ENCODE measurements at regions not wholly inside any gene's neighbourhood (a gene's known extent, or its start where the extent isn't known, plus 50 kb on each side); places are given as distances from the start of the nearest gene placed in this dataset.

DNA sequence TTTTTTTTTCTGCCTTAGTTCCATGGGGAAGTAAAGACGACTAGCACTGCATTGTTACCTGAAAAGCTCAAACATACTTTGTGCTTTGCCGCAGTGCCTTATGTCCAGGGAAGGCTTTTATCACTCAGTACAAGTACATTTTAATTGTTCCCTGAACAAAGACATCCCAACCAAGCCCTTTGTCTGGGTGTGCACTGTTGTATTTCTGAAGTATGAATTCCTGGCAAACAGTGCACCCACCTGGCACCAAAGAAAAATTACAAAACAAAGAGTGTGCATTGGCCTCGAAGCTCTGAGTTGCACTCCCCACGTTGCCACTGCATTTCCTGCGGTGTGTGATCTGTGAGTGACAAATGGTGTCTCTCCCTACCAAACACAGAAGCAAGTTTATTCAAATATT is 858.5 kb upstream of the PIK3C3 start:
- Histone ChIP-seq H3K27ac (no peak overlapping the region), H3K9me3 (no peaks in the 10 kb centered on the region), H3K27me3 (no peaks in the 10 kb centered on the region), H3K4me3 (no peak overlapping the region), H3K36me3 (no peaks in the 10 kb centered on the region), H3K4me1 (no peaks in the 10 kb centered on the region)
- WGBS, 2 donors, result 38 to 40% methylated on average over 5 of the region's 5 CpGs
- TF ChIP-seq EP300 (IDR thresholded peaks at IDR 0.05), result no peak
- DNase-seq (ENCODE audit: low spot score in 2 of 2), result no peak

DNA sequence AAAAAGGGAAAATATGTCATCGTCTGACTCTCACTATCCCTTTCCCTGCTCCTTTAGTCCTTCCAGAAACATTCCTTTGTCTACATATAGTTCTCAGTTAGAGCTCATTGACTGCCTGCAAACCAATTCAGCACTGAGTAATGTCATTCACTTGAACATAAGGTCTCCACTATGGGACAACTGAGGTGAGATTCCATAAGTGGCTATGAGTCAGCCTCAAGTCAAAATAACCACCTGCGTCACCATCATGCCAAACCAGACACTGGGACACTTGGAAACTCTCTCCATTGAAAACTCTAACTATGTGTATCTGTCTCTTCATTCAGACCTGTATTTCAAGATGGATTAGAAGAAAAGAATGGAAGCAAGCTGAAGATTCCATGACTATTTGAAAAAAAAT is 878.0 kb upstream of the PIK3C3 start:
- Histone ChIP-seq H3K4me1 (no peaks in the 10 kb centered on the region), H3K27ac (no peak overlapping the region), H3K4me3 (no peak overlapping the region), H3K9me3 (no peaks in the 10 kb centered on the region), H3K27me3 (no peaks in the 10 kb centered on the region), H3K36me3 (no peaks in the 10 kb centered on the region)
- TF ChIP-seq, protein P1, sequence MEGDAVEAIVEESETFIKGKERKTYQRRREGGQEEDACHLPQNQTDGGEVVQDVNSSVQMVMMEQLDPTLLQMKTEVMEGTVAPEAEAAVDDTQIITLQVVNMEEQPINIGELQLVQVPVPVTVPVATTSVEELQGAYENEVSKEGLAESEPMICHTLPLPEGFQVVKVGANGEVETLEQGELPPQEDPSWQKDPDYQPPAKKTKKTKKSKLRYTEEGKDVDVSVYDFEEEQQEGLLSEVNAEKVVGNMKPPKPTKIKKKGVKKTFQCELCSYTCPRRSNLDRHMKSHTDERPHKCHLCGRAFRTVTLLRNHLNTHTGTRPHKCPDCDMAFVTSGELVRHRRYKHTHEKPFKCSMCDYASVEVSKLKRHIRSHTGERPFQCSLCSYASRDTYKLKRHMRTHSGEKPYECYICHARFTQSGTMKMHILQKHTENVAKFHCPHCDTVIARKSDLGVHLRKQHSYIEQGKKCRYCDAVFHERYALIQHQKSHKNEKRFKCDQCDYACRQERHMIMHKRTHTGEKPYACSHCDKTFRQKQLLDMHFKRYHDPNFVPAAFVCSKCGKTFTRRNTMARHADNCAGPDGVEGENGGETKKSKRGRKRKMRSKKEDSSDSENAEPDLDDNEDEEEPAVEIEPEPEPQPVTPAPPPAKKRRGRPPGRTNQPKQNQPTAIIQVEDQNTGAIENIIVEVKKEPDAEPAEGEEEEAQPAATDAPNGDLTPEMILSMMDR (IDR thresholded peaks at IDR 0.05), result no peak
- TF ChIP-seq EP300 (IDR thresholded peaks at IDR 0.05), result no peak
- TF ChIP-seq POLR2A (IDR thresholded peaks at IDR 0.05), result no peak
- no peak for DNase-seq (ENCODE audit: low spot score in 2 of 2)
- WGBS, 2 donors, result 79 to 89% methylated on average over 2 of the region's 2 CpGs

DNA sequence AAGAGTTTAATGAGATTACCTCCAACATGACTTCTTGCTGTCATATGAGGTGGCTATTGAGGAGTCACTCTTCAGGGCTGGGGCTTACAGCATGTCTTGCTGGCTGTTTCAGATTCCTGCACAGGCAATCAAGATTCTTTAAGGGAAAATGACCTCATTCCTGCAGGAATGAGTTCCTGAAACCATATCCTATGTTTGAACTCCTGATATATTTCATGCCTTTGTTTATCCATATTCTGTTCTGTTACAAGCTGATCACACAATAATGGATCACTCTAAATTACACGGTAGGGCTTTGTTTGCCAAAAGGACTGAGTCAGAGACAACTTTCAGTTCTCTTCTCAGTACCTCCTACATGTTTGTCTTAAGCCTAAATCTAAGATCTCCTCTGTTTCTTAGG is 879.8 kb upstream of the PIK3C3 start:
- no peaks in the 10 kb centered on the region for H3K36me3 ChIP-seq
- TF ChIP-seq, protein P1 (IDR thresholded peaks at IDR 0.05), result no peak
- TF ChIP-seq POLR2A (IDR thresholded peaks at IDR 0.05) (no peak), EP300 (IDR thresholded peaks at IDR 0.05) (no peak)
- H3K27ac ChIP-seq, result no peak overlapping the region
- no peak overlapping the region for H3K4me3 ChIP-seq
- DNase-seq (ENCODE audit: low spot score in 2 of 2), result no peak
- no peaks in the 10 kb centered on the region for H3K9me3 ChIP-seq
- WGBS, 2 donors, result 44 to 51% methylated on average over 1 of the region's 1 CpG
- no peaks in the 10 kb centered on the region for H3K27me3 ChIP-seq
- H3K4me1 ChIP-seq, result no peaks in the 10 kb centered on the region

DNA sequence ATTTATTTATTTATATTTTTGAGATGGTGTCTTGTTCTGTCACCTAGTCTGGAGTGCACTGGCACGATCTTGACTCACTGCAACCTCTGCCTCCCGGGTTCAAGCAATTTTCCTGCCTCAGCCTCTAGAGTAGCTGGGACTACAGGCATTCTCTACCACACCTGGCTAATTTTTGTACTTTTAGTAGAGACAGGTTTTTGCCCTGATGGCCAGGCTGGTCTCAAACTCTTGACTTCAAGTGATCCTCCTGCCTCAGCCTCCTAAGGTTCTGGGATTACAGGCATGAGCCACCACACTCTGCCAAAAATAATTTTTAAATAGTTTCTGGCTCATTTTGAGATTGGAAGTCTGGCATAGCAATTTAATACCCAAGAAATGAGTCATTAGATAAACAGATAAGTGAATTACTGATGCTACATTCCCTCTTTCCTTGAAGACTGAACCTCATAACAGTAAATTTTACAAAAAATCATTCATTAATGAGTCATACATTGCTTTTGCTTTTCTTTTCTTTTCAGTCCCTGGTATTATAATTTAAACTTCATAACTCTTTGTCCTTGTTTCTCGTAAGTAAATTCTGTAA is 881.6 kb upstream of the PIK3C3 start:
- H3K27me3 ChIP-seq, result no peaks in the 10 kb centered on the region
- no peak overlapping the region for H3K4me3 ChIP-seq
- WGBS, 2 donors, result 73 to 82% methylated on average over 3 of the region's 3 CpGs
- H3K4me1 ChIP-seq, result no peaks in the 10 kb centered on the region
- no peaks in the 10 kb centered on the region for H3K9me3 ChIP-seq
- no peak overlapping the region for H3K27ac ChIP-seq
- no peak for DNase-seq (ENCODE audit: low spot score in 2 of 2)
- H3K36me3 ChIP-seq, result no peaks in the 10 kb centered on the region
- TF ChIP-seq, protein P1 (IDR thresholded peaks at IDR 0.05), result no peak
- TF ChIP-seq EP300 (IDR thresholded peaks at IDR 0.05) (no peak), POLR2A (IDR thresholded peaks at IDR 0.05) (no peak)

DNA sequence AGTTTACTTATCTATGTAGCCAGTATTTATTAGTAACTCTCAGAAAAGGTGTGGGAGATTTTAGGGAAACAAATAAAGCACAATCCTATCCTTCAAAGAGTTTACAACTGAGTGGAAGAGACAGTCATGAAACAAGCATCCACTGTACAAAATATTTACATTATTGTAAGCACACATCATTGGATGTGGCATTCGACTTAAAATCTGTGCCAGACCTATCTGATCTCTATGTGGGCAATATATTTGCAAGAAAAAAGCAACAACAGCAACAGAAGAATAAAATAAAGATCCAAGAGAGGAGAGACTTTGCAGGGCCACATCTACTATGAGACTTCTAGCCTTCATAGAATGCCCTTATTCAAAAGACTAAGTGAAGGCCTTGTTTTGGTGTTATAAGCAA is 882.1 kb upstream of the PIK3C3 start:
- 0 to 42% methylated on average over 1 of the region's 1 CpG for WGBS, 2 donors
- no peaks in the 10 kb centered on the region for H3K9me3 ChIP-seq
- H3K27me3 ChIP-seq, result no peaks in the 10 kb centered on the region
- H3K36me3 ChIP-seq, result no peaks in the 10 kb centered on the region
- no peak overlapping the region for H3K4me3 ChIP-seq
- H3K4me1 ChIP-seq, result no peaks in the 10 kb centered on the region
- TF ChIP-seq, protein P1 (IDR thresholded peaks at IDR 0.05), result no peak
- TF ChIP-seq POLR2A (IDR thresholded peaks at IDR 0.05) (no peak), EP300 (IDR thresholded peaks at IDR 0.05) (no peak)
- DNase-seq (ENCODE audit: low spot score in 2 of 2), result no peak
- H3K27ac ChIP-seq, result no peak overlapping the region

DNA sequence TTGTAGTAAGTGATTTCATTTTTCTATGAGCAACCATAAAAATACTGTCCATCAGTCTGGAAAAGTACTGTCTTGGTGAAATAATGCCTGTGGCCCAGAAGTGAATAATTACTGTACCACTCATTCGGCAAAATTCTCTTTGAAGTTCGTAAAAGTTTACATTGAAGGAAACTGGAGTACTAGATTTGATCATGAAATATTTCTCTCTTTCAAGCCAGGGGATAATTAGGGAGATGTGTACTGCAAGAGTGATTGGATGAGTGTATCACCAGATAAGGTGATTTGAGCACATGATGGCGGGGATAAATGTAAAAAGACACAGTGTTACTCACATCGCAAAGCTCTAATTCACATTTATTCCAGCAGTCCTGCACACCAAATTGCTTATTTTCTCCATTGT is 883.2 kb upstream of the PIK3C3 start:
- WGBS, 2 donors, result 86 to 88% methylated on average over 4 of the region's 4 CpGs
- Histone ChIP-seq H3K4me1 (no peaks in the 10 kb centered on the region), H3K36me3 (no peaks in the 10 kb centered on the region), H3K27ac (no peak overlapping the region), H3K9me3 (no peaks in the 10 kb centered on the region), H3K27me3 (no peaks in the 10 kb centered on the region), H3K4me3 (no peak overlapping the region)
- DNase-seq (ENCODE audit: low spot score in 2 of 2), result no peak
- TF ChIP-seq EP300 (IDR thresholded peaks at IDR 0.05), result no peak
- TF ChIP-seq POLR2A (IDR thresholded peaks at IDR 0.05), result no peak
- TF ChIP-seq, protein P1 (IDR thresholded peaks at IDR 0.05), result no peak
